GM19455 (cell line): ENCODE measurements at regions not wholly inside any gene's neighbourhood (a gene's known extent, or its start where the extent isn't known, plus 50 kb on each side); places are given as distances from the start of the nearest gene placed in this dataset.
"Not testable (repeated sequence)": the region's sequence is repeated elsewhere in the genome, so short reads cannot be mapped to it uniquely, and the experiment has no call there.

ENCODE experiments used
- ATAC-seq: cut with Tn5 transposase; IDR thresholded peaks from one replicate; pipeline ENCODE4 v1.9.1; 2021; ENCODE audit not compliant: unreplicated experiment

- ATAC-seq = not testable (repeated sequence)
Measured at GRCh38 chr9:115692868-115693267, 460.7 kb upstream of the PAPPA start.

- ATAC-seq = no peak
Measured at GRCh38 chr9:115694014-115694413, 459.6 kb upstream of the PAPPA start.

GRCh38 chr9:115694991-115695390 lies 458.6 kb upstream of the PAPPA start:
- no peak for ATAC-seq

GRCh38 chr9:115712981-115713380 lies 440.6 kb upstream of the PAPPA start:
- no peak for ATAC-seq

GRCh38 chr9:115715666-115716065 lies 437.9 kb upstream of the PAPPA start:
- ATAC-seq = no peak

GRCh38 chr9:115717298-115717697 lies 436.3 kb upstream of the PAPPA start:
- no peak for ATAC-seq

- no peak for ATAC-seq
Measured at GRCh38 chr9:115717711-115718173, 435.8 kb upstream of the PAPPA start.

GRCh38 chr9:115730396-115730795 lies 423.2 kb upstream of the PAPPA start:
- ATAC-seq = no peak

- ATAC-seq = no peak
Measured at GRCh38 chr9:115730845-115731244, 422.7 kb upstream of the PAPPA start.

GRCh38 chr9:115733318-115734110 lies 420.1 kb upstream of the PAPPA start:
- no peak for ATAC-seq

- no peak for ATAC-seq
Measured at GRCh38 chr9:115739096-115739875, 414.3 kb upstream of the PAPPA start.

GRCh38 chr9:115740986-115741385 lies 412.6 kb upstream of the PAPPA start:
- ATAC-seq = no peak

- no peak for ATAC-seq
Measured at GRCh38 chr9:115743709-115744605, 409.6 kb upstream of the PAPPA start.

GRCh38 chr9:115746496-115746895 lies 407.1 kb upstream of the PAPPA start:
- ATAC-seq = no peak

GRCh38 chr9:115747731-115748130 lies 405.9 kb upstream of the PAPPA start:
- ATAC-seq = no peak

- no peak for ATAC-seq
Measured at GRCh38 chr9:115756736-115757135, 396.9 kb upstream of the PAPPA start.

GRCh38 chr9:115757461-115757860 lies 396.1 kb upstream of the PAPPA start:
- ATAC-seq = no peak

- ATAC-seq = no peak
Measured at GRCh38 chr9:115758441-115758840, 395.1 kb upstream of the PAPPA start.

- no peak for ATAC-seq
Measured at GRCh38 chr9:115759426-115759825, 394.2 kb upstream of the PAPPA start.

- no peak for ATAC-seq
Measured at GRCh38 chr9:115764645-115765044, 388.9 kb upstream of the PAPPA start.

GRCh38 chr9:115765060-115765459 lies 388.5 kb upstream of the PAPPA start:
- ATAC-seq = no peak
